Neural progenitor cell (in vitro differentiated cells): ENCODE measurements at regions not wholly inside any gene's neighbourhood (a gene's known extent, or its start where the extent isn't known, plus 50 kb on each side); places are given as distances from the start of the nearest gene placed in this dataset.

Experiments
- DNase-seq: peaks from one replicate; pipeline ENCODE4 v3.0.0-alpha.2; 2016; ENCODE audit warnings: low spot score
- H2AFZ ChIP-seq: fragments of 200-600 bp; sonication (generic); replicated peaks from 2 replicates; pipeline ENCODE4 v1.6.1; 2016; ENCODE audit warnings: antibody characterized with exemption
- H3F3A ChIP-seq: fragments of 200-600 bp; sonication (generic); 2 replicates; pipeline ENCODE4 v1.6.1; 2016; ENCODE audit warnings: antibody characterized with exemption, low read depth
- H3K27ac ChIP-seq: fragments of 200-600 bp; sonication (generic); 2 replicates; pipeline ENCODE4 v1.5.1; 2016; ENCODE audit warnings: mild to moderate bottlenecking
- H3K27me3 ChIP-seq: fragments of 200-600 bp; sonication (generic); 2 replicates; pipeline ENCODE4 v1.6.1; 2016; ENCODE audit warnings: mild to moderate bottlenecking, moderate library complexity
- H3K36me3 ChIP-seq: fragments of 200-600 bp; sonication (generic); 2 replicates; pipeline ENCODE4 v1.5.1; 2016
- H3K4me1 ChIP-seq: fragments of 200-600 bp; sonication (generic); 2 replicates; pipeline ENCODE4 v1.6.1; 2016; ENCODE audit warnings: mixed run types
- H3K4me2 ChIP-seq: fragments of 200-600 bp; sonication (generic); 2 replicates; pipeline ENCODE4 v1.6.1; 2016
- H3K4me3 ChIP-seq: fragments of 200-600 bp; sonication (generic); 2 replicates; pipeline ENCODE4 v1.5.1; 2016
- H3K79me2 ChIP-seq: fragments of 200-600 bp; sonication (generic); 2 replicates; pipeline ENCODE4 v1.6.1; 2016; ENCODE audit warnings: low read depth
- H3K9ac ChIP-seq: fragments of 200-600 bp; sonication (generic); 2 replicates; pipeline ENCODE4 v1.6.1; 2016
- H3K9me3 ChIP-seq: fragments of 200-600 bp; sonication (generic); 2 replicates; pipeline ENCODE4 v1.5.1; 2016; ENCODE audit warnings: low read depth
- H4K20me1 ChIP-seq: fragments of 200-600 bp; sonication (generic); 2 replicates; pipeline ENCODE4 v1.6.1; 2016; ENCODE audit warnings: low read depth
- H3K27ac Mint-ChIP-seq: 3 replicates; pipeline ENCODE4 v1.8.0; 2021; ENCODE audit warnings: mixed read lengths
- H3K27me3 Mint-ChIP-seq: 2 replicates; pipeline ENCODE4 v1.8.0; 2022; ENCODE audit warnings: low read depth, mild to moderate bottlenecking, inconsistent platforms, moderate library complexity, mixed read lengths; ENCODE audit not compliant: insufficient read depth
- H3K36me3 Mint-ChIP-seq: 3 replicates; pipeline ENCODE4 v1.8.0; 2021; ENCODE audit warnings: mixed read lengths
- H3K4me1 Mint-ChIP-seq: 3 replicates; pipeline ENCODE4 v1.8.0; 2021; ENCODE audit warnings: mixed read lengths
- H3K4me3 Mint-ChIP-seq: 3 replicates; pipeline ENCODE4 v1.8.0; 2021; ENCODE audit warnings: mild to moderate bottlenecking, moderate library complexity, mixed read lengths
- H3K9me3 Mint-ChIP-seq: 3 replicates; pipeline ENCODE4 v1.8.0; 2020; ENCODE audit warnings: mixed read lengths
- CTCF ChIP-seq: fragments of 200-600 bp; sonication (generic); IDR thresholded peaks from 2 replicates; pipeline ENCODE4 v1.5.1; 2017; ENCODE audit warnings: antibody characterized with exemption, mild to moderate bottlenecking
- EZH2 ChIP-seq: fragments of 200-600 bp; sonication (generic); IDR thresholded peaks from 2 replicates; pipeline ENCODE4 v1.6.1; 2017; ENCODE audit warnings: antibody characterized with exemption, mild to moderate bottlenecking, moderate library complexity
- EZH2phosphoT487 ChIP-seq: fragments of 200-600 bp; sonication (generic); IDR thresholded peaks from 2 replicates; pipeline ENCODE4 v1.6.1; 2017; ENCODE audit warnings: antibody characterized with exemption

GRCh38 chr2:39897273-39897672 is 118.2 kb upstream of the THUMPD2 start:
- H3K4me3 Mint-ChIP-seq: no peak overlapping the region
- Histone ChIP-seq H3K27ac (no peak overlapping the region), H3K9ac (no peak overlapping the region), H3K4me2 (no peak overlapping the region), H3K4me1 (no peaks in the 10 kb centered on the region), H3K79me2 (no peaks in the 10 kb centered on the region), H4K20me1 (no peaks in the 10 kb centered on the region), H3K9me3 (peaks cover 4% of the 10 kb centered on the region), H3F3A (no peaks in the 10 kb centered on the region), H3K4me3 (no peak overlapping the region), H3K36me3 (no peaks in the 10 kb centered on the region), H2AFZ (no peak overlapping the region), H3K27me3 (no peaks in the 10 kb centered on the region)
- TF ChIP-seq EZH2: no peak
- no peak for TF ChIP-seq CTCF
- no peak for TF ChIP-seq EZH2phosphoT487
- no peaks in the 10 kb centered on the region for H3K27me3 Mint-ChIP-seq
- no peak for DNase-seq
- H3K36me3 Mint-ChIP-seq: no peaks in the 10 kb centered on the region
- H3K4me1 Mint-ChIP-seq: no peaks in the 10 kb centered on the region
- no peak overlapping the region for H3K27ac Mint-ChIP-seq
- peaks cover 7% of the 10 kb centered on the region for H3K9me3 Mint-ChIP-seq

- H3K36me3 ChIP-seq: no peaks in the 10 kb centered on the region
- H3K4me3 ChIP-seq: no peak overlapping the region
- H3K27ac Mint-ChIP-seq: no peak overlapping the region
- peaks cover 3% of the 10 kb centered on the region for H3K9me3 Mint-ChIP-seq
- H3K4me2 ChIP-seq: no peak overlapping the region
- no peaks in the 10 kb centered on the region for H4K20me1 ChIP-seq
- H2AFZ ChIP-seq: no peak overlapping the region
- no peak overlapping the region for H3K4me3 Mint-ChIP-seq
- H3K27me3 Mint-ChIP-seq: no peaks in the 10 kb centered on the region
- no peaks in the 10 kb centered on the region for H3K27me3 ChIP-seq
- no peak overlapping the region for H3K9ac ChIP-seq
- H3K9me3 ChIP-seq: no peaks in the 10 kb centered on the region
- no peak overlapping the region for H3K27ac ChIP-seq
- TF ChIP-seq CTCF: no peak
- TF ChIP-seq EZH2phosphoT487: no peak
- TF ChIP-seq EZH2: no peak
- H3F3A ChIP-seq: no peaks in the 10 kb centered on the region
- no peak for DNase-seq
- H3K36me3 Mint-ChIP-seq: no peaks in the 10 kb centered on the region
- H3K4me1 ChIP-seq: peaks cover 7% of the 10 kb centered on the region
- no peaks in the 10 kb centered on the region for H3K79me2 ChIP-seq
- no peaks in the 10 kb centered on the region for H3K4me1 Mint-ChIP-seq
These were observed 115.0 kb upstream of the THUMPD2 start for GRCh38 chr2:39894082-39894481.

DNA sequence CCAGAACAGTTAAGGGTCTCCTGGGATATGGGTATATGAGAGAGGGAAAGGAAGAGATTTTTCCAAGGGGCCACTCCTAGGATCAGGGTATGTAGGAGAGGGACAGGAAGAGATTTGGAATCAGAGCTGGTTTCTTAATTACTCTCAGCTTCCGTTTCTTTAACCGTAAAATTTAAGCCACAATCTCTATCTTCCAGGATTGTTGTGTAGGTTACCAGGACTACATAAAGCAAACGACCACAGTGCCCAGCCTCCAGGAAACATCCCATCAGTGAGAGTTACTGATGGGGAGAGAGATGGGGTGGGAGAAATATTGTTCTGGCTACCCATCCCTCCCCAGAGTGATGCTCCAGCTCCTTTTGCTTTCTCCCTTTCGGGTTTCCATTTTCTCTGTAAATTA is 114.6 kb upstream of the THUMPD2 start:
- H4K20me1 ChIP-seq: no peaks in the 10 kb centered on the region
- no peaks in the 10 kb centered on the region for H3K4me1 Mint-ChIP-seq
- no peak for DNase-seq

More for the DNA sequence above, 114.6 kb upstream of the THUMPD2 start:
- no peaks in the 10 kb centered on the region for H3K27me3 Mint-ChIP-seq
- H3K4me3 Mint-ChIP-seq: no peak overlapping the region
- Histone ChIP-seq H3K9me3 (no peaks in the 10 kb centered on the region), H3K4me1 (peaks cover 7% of the 10 kb centered on the region), H3K27me3 (no peaks in the 10 kb centered on the region), H3K4me3 (no peak overlapping the region), H3K79me2 (no peaks in the 10 kb centered on the region), H3K27ac (no peak overlapping the region), H2AFZ (no peak overlapping the region), H3K36me3 (no peaks in the 10 kb centered on the region), H3K9ac (no peak overlapping the region), H3K4me2 (no peak overlapping the region), H3F3A (no peaks in the 10 kb centered on the region)
- TF ChIP-seq CTCF: no peak
- TF ChIP-seq EZH2: no peak
- no peak for TF ChIP-seq EZH2phosphoT487
- no peaks in the 10 kb centered on the region for H3K36me3 Mint-ChIP-seq
- H3K27ac Mint-ChIP-seq: no peak overlapping the region
- H3K9me3 Mint-ChIP-seq: no peaks in the 10 kb centered on the region
